HG02623 (cell line): ENCODE measurements at regions not wholly inside any gene's neighbourhood (a gene's known extent, or its start where the extent isn't known, plus 50 kb on each side); places are given as distances from the start of the nearest gene placed in this dataset.
"Not testable (repeated sequence)": the region's sequence is repeated elsewhere in the genome, so short reads cannot be mapped to it uniquely, and the experiment has no call there.

ENCODE experiments used
- ATAC-seq: cut with Tn5 transposase; IDR thresholded peaks from one replicate; pipeline ENCODE4 v1.9.1; 2021; ENCODE audit warnings: moderate library complexity; ENCODE audit not compliant: unreplicated experiment

DNA sequence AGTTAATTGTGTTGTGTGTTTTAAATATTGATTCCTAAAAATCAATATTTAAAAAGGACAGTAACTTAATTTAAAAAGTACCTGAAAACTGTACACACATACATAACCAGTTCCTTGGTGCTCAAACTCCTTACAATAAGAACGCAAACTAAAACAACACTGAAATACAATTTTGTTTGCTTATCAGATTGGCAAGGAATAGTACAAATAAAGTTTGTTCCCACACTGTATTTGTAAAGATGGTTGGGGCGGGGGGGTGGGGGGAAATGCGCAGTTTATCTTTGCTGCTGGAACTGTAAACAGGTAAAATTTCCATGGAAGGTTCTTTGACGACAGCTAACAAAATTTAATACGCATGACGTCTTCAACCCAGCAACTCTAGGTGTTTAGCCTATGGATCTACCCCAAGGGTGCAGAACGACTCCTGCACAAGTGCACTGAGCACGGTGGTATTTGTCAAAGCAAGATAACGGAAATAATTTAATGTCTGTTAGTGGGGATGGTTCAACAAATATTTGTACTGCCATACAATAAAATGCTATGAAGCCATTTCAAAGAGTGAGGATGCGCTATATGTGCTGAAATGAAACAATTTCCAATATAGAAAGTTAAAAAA, 96.5 kb downstream of the ING1 start:
- ATAC-seq, result no peak

DNA sequence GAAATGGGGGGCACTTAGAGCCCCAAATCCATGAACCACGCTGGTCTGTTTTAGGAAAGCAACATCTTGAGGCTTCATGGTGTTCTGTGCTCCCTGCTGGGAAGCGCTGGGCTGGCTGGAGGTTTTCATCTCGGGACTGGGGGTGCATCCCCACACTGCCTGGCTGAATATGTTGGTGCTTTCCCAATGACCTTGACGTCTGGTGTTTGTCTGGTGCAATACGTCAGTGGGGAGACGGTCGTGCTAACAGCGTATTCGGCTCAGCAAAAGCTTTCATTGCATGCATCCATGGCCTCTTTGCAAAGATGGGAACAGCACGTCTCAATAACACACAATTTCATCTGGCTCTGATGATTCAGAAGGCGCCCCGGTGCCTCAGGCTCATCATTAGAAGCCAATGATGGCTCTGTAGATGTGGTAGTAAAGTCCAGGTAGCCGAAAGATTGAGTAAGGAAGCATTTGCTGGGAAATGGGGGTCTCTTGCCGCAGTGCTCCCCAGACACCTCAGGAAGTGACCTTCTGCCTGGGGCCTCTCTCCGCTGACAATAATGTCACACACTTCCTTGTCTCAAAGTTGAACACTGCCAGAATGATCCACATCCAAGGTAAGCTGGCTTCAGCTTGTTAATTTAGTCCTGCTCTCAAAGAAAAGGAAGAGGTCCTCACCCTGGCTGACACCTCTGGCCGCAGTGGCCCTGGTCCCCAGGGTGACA, 97.7 kb downstream of the ING1 start:
- no peak for ATAC-seq

DNA sequence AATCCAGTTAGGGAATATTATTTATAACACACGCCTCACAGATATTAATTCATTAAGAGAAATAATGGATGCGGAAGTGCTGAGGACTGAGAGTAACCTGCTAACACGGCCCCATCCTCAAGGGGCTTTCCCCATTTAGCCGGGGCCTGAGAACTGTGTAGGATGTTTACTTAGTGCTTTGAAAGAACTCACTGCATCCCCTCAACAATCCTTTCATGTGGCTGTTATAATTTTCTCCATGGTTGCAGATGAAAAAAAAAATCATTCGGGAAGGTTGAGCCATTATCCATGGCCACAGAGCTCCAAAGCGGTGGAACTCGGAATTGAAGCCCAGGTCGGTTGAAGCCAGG, 98.2 kb downstream of the ING1 start:
- ATAC-seq, result no peak

DNA sequence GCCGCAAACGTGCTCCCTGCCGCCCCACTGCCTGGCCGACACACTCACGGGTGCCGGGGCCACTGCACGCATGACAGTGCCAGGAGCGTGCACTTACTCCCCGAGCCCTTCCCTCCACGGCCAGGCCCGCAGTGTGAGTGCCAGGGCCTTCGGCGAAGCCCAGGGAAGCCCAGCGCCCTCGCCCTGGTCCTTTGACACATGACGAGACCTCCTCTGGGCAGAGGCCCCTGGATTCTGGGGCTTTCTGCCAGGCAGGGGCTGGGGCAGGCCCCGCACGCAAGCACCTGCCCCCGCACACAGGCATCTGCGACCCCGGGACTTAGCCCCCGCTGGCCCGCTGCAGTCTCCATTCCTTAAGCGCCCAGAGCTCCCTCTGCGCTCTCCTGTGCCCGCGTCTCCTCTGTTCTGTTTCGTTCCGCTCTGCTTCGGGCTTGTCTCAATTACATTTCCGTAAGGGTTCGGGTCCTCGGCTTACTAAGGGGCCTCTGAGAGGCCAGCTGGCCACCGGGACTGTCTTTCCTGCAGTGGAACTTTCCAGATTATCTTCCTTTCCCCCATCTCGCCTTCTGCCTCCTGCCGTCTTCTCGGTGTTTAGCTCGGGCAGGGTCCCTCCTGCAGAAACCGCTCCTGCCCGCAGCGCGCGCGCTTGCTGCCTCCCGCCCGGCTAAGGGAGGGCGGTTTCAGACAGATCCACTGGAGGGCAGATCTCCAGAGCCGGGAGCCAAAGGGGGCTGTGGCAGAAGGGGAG, 98.8 kb downstream of the ING1 start:
- ATAC-seq, result no peak

DNA sequence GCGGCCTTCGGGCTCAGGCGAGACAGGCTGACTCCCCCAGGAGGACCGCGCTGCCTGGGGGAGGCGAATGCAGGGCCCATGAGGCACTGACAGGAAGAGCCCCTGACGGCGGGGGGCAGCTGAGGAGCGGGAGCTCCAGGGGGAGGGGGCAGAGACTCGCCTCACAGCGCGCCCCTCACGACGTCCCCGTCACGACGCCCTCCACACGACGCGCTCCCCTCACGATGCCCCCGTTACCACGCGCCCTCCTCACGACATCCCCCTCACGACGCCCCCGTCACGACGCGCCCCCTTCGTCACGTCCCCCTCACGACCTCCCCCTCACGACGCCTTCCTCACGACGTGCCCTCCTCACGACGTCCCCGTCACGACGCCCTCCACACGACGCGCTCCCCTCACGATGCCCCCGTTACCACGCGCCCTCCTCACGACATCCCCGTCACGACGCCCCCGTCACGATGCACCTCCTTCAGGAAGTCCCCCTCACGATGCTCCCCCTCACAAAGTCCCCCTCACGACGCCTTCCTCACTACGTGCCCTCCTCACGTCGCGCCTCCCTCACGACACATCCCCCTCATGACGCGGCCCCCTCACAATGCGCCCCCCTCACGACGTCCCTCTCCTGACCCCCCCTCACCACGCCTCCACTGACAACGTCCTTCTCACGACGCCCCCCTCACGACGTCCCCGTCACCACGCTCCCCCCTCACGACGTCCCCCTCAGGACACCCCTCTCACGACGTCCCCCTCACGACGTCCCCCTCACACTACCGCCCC, 99.6 kb downstream of the ING1 start:
- ATAC-seq, result no peak

DNA sequence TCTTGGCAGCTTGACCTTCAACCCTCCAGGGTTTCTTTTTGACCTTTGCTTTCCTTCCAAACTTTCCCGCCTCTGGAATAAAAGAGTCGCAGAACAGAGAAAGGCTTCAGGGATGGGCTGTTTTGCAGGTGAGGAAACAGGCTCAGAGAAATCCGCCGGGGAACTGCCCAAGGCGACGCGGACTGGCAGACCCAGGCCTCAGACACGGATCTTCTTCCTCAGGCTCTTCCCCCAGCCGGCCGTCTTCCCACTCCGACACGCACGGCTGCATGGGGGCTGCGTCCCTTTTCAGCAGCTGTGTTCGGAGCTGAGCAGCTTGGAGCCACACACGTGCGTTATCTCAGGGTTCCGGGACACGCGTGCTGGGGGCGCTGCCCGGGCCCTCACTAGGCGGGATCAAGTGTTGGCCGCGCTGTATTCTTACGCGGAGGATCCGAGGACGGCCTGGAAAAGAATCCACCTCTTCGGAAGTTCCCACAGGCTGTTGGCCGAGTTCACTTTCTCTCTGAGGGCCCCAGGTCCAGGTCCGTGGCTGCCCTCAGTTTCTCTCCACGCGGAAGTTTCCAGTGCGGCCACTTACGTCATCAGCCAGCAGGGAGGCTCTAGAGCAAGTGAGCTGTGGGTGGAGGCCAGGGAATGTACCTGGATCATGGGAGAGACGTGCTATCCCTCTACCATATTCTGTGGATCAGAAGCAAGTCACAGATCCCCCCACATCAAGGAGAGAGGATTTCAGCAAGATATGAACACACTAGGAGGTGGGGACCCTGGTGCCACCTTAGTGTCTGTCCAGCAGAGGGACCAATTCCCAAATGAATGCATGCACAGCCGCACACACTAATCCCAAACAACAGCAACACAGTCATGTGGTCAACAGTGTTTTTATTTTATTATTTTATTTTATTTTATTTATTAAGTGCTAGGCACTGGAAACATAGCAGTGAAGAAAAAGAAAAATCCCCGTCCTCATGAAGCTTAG, 100.4 kb downstream of the ING1 start:
- no peak for ATAC-seq

DNA sequence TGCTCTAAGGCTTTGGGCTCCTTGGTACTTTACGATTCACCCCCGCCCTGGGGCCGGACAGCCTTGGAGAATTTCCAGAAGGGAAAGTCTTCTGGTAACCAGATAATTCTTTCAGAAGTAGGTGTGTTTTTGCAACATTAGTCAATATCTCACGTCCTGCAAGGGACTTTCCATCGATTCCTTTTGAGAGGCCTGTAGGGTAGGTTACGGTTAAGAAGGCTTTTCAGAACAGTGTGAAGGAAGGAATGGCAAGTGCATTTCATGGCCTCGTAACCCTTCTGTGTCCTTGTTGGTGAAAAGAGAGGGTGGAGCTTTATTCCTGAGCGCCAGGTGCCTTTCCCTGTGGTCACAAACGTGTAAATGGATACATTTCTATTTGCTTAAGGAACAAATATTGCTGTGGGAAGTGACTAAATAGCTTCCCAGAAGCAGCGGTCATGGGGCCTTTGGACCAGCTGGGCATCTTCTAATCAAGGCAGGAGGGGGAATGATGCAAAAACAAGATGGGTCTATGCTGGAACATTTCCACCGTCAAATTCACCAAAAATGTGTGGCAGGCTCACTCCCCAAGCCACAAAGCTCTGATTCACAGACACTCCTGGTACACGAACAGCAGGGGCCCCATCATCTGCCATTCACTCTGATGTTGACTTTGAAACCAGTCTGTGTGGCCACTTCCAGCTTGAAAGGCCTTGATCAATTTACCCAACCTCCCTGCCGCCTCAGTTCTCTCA, 99.2 kb downstream of the ANKRD10 start:
- no peak for ATAC-seq

DNA sequence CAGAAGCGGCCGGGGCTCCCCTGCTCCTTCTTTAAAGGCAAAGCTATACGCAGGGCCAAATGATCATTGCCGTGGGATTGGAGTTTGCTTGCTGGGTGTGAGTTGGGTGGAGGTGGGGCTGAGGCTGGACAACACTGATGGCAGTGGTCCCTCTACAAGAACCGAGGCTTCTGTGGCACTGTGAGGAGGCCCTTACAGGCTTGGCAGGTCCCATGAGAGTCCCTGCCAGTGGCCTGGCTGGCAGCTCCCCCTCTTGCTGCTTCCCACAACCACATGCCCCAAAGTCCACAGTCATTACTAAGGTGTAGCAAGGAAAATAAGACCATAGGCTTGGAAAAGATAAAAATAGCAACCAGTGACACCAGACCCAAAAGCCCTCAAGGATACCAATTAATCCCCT, 98.4 kb downstream of the ANKRD10 start:
- no peak for ATAC-seq

DNA sequence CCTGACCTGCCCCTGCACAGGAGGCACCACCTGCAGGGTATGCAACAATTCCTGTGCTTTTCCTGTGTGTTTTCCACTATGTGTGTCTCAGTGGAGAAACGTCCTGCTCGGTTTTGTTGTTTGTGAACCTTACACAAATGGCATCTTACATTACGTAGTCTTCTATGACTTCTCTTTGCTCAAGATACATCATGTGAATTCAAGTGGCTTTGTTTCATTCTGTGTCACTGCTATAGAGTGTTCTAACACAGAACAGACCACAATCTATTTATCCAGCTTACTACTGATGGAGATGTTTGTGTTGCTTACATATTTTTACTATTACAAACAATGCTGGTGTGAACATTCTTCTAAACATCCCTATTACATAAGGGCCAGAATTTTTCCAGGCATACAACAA, 97.7 kb downstream of the ANKRD10 start:
- ATAC-seq, result no peak

DNA sequence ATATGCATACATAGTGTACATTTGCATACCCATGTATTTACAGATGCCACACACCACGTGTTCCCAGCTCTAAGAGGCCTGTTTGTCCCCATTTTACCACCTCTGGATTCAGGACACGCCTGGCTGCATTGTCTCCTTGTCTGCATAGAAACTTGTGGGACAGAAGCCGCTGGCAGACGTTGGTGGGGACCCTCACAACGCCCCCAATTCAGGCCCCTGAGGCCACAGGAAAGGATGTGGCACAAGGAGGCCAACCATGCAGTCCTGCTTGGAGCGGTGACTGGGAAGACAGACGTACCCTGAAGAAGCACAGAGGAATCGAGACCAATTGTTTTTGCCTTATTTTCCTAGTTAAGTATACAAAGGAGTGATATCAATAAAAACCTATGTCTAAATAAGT, 96.1 kb downstream of the ANKRD10 start:
- ATAC-seq, result no peak

DNA sequence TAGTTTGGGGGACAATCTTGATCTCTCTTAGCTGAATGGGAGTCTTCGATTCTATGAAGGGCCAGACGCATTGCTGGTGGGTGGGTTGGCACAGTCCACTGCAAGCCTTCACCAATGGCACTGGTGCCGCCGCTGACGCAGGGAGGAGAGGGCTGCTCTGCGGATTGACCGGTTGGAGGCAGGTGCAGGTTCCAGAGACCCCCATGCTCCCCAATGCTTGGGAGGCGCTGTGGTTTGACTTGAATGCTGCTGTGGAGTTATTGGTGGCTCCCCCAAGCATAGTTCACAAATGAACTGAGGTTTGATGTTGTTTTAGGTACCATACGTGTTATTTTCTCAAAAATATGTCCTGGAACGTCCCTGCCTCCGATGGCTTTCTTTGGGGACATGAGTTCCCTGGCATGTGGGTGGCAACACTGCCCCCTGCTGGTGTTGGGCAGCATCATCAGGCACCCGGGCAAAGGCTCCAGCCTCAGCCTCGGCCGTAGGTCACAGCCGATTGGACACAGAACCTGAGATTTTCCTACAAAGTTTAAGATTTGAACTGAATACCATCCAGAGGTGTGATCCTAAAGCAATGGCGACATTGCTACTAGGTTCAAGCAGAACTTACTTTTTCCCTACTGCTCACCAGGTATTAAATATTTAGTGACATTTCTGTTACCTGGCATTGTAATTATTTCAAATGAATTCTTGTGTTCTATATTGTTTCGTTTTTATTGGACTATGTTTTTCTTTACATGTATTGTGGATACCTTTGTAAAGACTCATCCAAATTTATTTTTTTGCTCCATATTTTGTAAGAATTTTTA, 95.5 kb downstream of the ANKRD10 start:
- ATAC-seq, result peak; percentile 81

DNA sequence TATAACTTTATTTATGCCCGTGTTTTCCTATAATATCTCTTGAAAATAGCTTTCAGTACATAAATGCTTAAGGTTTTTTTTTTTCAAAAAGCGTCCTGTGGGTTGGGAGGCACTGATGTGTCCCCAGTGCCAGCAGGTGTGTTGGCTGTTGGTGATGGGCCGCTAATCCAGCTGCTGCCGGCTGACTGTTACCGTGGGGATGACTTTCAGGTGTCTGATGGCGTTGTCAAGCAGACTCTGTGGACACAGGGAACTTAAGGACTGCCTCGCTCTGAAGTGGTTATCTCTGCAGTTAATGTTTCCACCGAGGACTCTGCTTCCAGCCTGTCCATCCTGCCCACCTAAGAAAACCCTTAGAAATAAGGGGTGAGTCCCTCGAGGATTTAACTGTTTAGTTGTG, 94.5 kb downstream of the ANKRD10 start:
- ATAC-seq, result no peak

DNA sequence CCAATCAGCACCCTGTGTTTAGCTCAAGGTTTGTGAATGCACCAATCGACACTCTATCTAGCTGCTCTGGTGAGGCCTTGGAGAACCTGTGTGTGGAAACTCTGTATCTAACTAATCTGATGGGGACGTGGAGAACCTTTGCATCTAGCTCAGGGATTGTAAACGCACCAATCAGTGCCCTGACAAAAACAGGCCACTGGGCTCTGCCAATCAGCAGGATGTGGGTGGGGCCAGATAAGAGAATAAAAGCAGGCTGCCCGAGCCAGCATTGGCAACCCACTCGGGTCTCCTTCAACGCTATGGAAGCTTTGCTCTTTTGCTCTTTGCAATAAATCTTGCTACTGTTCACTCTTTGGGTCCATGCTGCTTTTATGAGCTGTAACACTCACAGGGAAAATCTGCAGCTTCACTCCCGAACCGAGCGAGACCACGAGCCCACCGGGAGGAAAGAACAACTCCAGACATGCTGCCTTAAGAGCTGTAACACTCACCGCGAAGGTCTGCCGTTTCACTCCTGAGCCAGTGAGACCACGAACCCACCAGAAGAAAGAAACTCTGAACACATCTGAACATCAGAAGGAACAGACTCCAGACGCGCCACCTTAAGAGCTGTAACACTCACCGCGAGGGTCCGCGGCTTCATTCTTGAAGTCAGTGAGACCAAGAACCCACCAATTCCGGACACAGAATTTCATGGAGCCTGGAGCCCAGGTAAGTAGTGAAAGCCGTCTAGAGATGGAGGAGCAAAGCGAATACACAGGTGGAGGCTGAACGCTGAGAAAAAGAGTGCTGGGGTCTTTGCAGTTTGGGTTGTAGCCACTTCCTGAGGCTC, 92.8 kb downstream of the ANKRD10 start:
- not testable (repeated sequence) for ATAC-seq

DNA sequence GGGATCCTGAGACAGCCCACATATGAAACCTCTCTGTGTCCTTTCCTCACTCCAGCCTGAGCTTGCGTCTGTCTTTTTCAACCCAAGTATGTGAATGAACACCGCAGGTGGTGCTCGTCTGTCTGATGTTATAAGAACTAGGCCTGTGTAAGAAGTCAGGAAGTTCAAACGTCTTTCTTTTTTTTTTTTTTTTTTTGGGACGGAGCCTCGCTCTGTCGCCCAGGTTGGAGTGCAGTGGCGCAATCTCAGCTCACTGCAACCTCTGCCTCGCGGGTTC, 92.3 kb downstream of the ANKRD10 start:
- no peak for ATAC-seq

DNA sequence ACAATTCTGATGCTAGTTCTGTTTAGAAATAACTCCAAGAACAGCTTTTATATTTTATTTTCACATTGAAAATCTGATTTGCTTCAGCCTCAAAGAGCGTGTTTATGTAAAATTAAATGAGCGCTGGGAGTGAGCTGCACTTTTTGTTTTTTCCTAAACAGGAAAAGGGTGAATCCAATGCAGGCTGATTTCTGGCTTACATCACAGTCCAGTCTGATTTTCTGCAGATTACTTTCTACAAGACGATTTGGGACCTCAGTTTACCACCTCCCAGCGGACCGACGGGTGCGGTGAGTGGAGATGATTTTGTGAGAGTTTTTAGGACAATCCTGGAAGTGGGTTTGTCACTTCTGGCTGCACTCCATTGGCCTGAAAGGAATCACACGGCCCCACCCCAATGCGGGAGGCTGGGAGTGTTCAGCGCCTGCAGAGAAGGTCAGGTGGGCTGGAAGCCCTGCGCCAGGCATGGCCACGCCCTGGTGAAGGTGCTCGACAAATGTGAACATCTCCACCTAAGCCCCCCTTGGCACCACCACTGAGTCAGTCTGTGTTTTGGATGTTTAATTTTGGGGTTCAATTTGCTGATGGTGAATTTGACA, 90.1 kb downstream of the ANKRD10 start:
- no peak for ATAC-seq

DNA sequence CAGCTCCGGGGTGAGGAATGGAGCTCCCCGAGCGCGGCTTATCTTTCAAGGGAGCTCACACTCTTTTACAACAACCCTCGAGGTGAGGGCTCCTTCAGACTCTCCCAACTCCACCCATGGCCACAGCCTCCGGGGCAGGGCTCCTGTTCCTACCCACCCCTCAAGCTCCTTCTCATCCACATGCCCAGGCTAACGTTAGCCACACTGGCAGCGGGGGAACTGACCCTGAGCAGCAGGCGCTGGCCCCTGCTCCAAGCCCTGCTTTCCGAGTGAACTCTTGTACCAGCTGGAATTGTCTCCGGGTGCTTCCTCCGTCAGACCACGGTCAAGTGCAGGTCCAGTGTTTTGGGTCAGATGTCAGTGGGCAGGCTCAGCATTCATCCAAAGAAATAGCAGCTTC, 89.4 kb downstream of the ANKRD10 start:
- no peak for ATAC-seq

DNA sequence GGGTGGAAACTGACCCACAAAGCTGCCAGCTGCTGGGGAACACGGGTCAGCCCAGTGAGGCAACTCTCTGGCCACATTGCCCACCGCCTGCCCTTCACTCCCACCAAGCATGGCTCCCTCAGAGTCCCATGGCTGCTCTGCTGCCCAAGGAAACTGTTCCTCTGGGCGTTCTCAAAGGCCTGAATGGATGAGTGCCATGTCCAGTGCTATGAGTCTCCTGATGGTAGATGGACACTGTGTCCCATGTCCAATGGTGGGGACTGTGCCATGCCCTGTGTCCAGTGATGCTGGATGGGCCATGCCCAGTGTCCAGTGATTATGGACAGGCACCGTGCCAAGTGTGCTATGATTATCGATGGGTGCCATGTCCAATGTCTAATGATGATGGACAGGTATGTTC, 88.8 kb downstream of the ANKRD10 start:
- ATAC-seq, result no peak
